Neural cell (in vitro differentiated cells): ENCODE measurements at regions not wholly inside any gene's neighbourhood (a gene's known extent, or its start where the extent isn't known, plus 50 kb on each side); places are given as distances from the start of the nearest gene placed in this dataset.
A peak's percentile ranks its signal among the peaks of the same experiment; 100 is the strongest.

ENCODE experiments used
- H2AFZ ChIP-seq: fragments of 200-600, 300-800 bp; sonication (generic), shearing (Covaris generic); 2 replicates; pipeline ENCODE4 v1.6.0; 2014; ENCODE audit warnings: low read depth, mild to moderate bottlenecking, antibody characterized with exemption, low read length, moderate library complexity
- H3F3A ChIP-seq: fragments of 200-600 bp; shearing (Covaris generic); 2 replicates; pipeline ENCODE4 v1.6.1; 2016; ENCODE audit warnings: mild to moderate bottlenecking, moderate library complexity, mixed read lengths, antibody characterized with exemption, low read length; ENCODE audit not compliant: insufficient read depth, poor library complexity, severe bottlenecking
- H3K27ac ChIP-seq: fragments of 200-600, 300-800 bp; sonication (generic), shearing (Covaris generic); 2 replicates; pipeline ENCODE4 v1.5.1; 2014; ENCODE audit warnings: mild to moderate bottlenecking, low read length, moderate library complexity
- H3K27me3 ChIP-seq: fragments of 300-800, 200-600 bp; sonication (generic), shearing (Covaris generic); 2 replicates; pipeline ENCODE4 v1.6.0; 2014; ENCODE audit warnings: mild to moderate bottlenecking, low read depth, low read length, moderate library complexity; ENCODE audit not compliant: insufficient read depth
- H3K36me3 ChIP-seq: fragments of 300-800, 200-600 bp; sonication (generic), shearing (Covaris generic); 2 replicates; pipeline ENCODE4 v1.5.1; 2014; ENCODE audit warnings: mild to moderate bottlenecking, antibody characterized with exemption, low read length, moderate library complexity; ENCODE audit not compliant: insufficient read depth
- H3K4me2 ChIP-seq: fragments of 300-800, 200-600 bp; sonication (generic), shearing (Covaris generic); 2 replicates; pipeline ENCODE4 v1.6.0; 2014; ENCODE audit warnings: mild to moderate bottlenecking, low read length
- H3K4me3 ChIP-seq: fragments of 300-800, 200-600 bp; sonication (generic), shearing (Covaris generic); 2 replicates; pipeline ENCODE4 v1.5.1; 2014; ENCODE audit warnings: mild to moderate bottlenecking, low read length, moderate library complexity
- H3K79me2 ChIP-seq: fragments of 200-600 bp; shearing (Covaris generic); replicated peaks from 2 replicates; pipeline ENCODE4 v1.6.0; 2014; ENCODE audit warnings: mild to moderate bottlenecking, low read length, moderate library complexity; ENCODE audit not compliant: insufficient read depth
- H3K9ac ChIP-seq: fragments of 300-800, 200-600 bp; sonication (generic), shearing (Covaris generic); 2 replicates; pipeline ENCODE4 v1.6.1; 2016; ENCODE audit warnings: mild to moderate bottlenecking, low read length, mixed read lengths
- H3K9me2 ChIP-seq: fragments of 200-600 bp; shearing (Covaris generic); 2 replicates; pipeline ENCODE4 v1.6.1; 2016; ENCODE audit warnings: mild to moderate bottlenecking, low read length, mixed read lengths; ENCODE audit not compliant: insufficient read depth
- H3K9me3 ChIP-seq: fragments of 200-600, 300-800 bp; sonication (generic), shearing (Covaris generic); 2 replicates; pipeline ENCODE4 v1.6.1; 2016; ENCODE audit warnings: mild to moderate bottlenecking, mixed run types, low read length, moderate library complexity, mixed read lengths
- H4K20me1 ChIP-seq: fragments of 200-600 bp; shearing (Covaris generic); 2 replicates; pipeline ENCODE4 v1.6.1; 2016; ENCODE audit warnings: mild to moderate bottlenecking, mixed run types; ENCODE audit not compliant: insufficient read depth
- CTCF ChIP-seq: fragments of 450-650 bp; IDR thresholded peaks from 2 replicates; pipeline ENCODE4 v1.5.1; 2014; ENCODE audit warnings: antibody characterized with exemption, mild to moderate bottlenecking, moderate library complexity; ENCODE audit not compliant: poor library complexity, severe bottlenecking
- EP300 ChIP-seq: fragments of 450-650 bp; conservative IDR thresholded peaks from 2 replicates; pipeline ENCODE4 v1.6.1; 2014; ENCODE audit warnings: antibody characterized with exemption, mild to moderate bottlenecking, moderate library complexity; ENCODE audit not compliant: poor library complexity, severe bottlenecking
- EZH2 ChIP-seq: fragments of 200-600, 300-800 bp; shearing (Covaris generic), sonication (generic); IDR thresholded peaks from 2 replicates; pipeline ENCODE4 v1.6.1; 2014; ENCODE audit warnings: antibody characterized with exemption, low read length, borderline replicate concordance, mild to moderate bottlenecking; ENCODE audit not compliant: insufficient read depth, poor library complexity, severe bottlenecking
- MXI1 ChIP-seq: fragments of 450-650 bp; conservative IDR thresholded peaks from 2 replicates; pipeline ENCODE4 v1.6.1; 2014; ENCODE audit warnings: antibody characterized with exemption, mild to moderate bottlenecking; ENCODE audit not compliant: poor library complexity, severe bottlenecking
- POLR2AphosphoS5 ChIP-seq: IDR thresholded peaks from 2 replicates; pipeline ENCODE4 v1.6.1; 2012
- RAD21 ChIP-seq: fragments of 450-650 bp; conservative IDR thresholded peaks from 2 replicates; pipeline ENCODE4 v1.6.1; 2014; ENCODE audit warnings: antibody characterized with exemption, mild to moderate bottlenecking, moderate library complexity
- SMC3 ChIP-seq: fragments of 450-650 bp; conservative IDR thresholded peaks from 2 replicates; pipeline ENCODE4 v1.6.1; 2014; ENCODE audit warnings: antibody characterized with exemption, mild to moderate bottlenecking, moderate library complexity; ENCODE audit not compliant: poor library complexity
- TAF1 ChIP-seq: IDR thresholded peaks from 2 replicates; pipeline ENCODE4 v1.6.1; 2012; ENCODE audit warnings: low read depth
- TF ChIP-seq, protein P1 (sequence below): IDR thresholded peaks from 2 replicates; pipeline ENCODE4 v1.6.1; 2012; ENCODE audit warnings: borderline replicate concordance

DNA sequence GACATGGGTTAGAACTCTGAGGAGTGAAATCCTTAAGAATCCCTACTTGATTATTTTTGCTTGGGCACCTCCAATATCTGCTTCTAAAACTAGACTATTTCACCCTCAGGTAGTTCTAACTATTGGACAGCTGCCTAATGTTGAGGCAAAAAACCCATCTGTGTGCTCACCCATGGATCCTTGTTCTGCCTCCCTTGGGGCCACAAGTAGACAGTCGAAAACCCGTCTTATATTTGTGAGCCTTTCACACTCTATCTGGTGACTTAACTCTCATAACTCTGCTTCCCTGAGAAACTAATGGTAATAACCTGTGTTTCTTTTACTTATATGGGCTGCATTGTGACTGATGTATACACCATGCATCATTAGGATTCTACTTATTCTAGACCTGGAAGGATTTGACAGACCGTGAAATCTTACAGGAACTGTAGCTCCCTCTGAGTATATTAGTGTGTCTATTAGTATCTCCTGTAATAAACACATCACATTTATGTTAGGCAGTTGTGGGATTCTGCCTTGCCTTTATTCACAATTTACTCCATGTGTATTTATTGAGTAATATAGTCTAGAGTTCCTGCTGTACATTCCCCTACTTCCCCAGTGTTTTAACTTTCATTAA, 94.6 kb upstream of the SGCD start:
- TF ChIP-seq EP300 (peak; percentile 23), RAD21 (no peak), CTCF (no peak), EZH2 (no peak), TAF1 (no peak), MXI1 (no peak), POLR2AphosphoS5 (peak; percentile 54), SMC3 (no peak)
- TF ChIP-seq, protein P1, sequence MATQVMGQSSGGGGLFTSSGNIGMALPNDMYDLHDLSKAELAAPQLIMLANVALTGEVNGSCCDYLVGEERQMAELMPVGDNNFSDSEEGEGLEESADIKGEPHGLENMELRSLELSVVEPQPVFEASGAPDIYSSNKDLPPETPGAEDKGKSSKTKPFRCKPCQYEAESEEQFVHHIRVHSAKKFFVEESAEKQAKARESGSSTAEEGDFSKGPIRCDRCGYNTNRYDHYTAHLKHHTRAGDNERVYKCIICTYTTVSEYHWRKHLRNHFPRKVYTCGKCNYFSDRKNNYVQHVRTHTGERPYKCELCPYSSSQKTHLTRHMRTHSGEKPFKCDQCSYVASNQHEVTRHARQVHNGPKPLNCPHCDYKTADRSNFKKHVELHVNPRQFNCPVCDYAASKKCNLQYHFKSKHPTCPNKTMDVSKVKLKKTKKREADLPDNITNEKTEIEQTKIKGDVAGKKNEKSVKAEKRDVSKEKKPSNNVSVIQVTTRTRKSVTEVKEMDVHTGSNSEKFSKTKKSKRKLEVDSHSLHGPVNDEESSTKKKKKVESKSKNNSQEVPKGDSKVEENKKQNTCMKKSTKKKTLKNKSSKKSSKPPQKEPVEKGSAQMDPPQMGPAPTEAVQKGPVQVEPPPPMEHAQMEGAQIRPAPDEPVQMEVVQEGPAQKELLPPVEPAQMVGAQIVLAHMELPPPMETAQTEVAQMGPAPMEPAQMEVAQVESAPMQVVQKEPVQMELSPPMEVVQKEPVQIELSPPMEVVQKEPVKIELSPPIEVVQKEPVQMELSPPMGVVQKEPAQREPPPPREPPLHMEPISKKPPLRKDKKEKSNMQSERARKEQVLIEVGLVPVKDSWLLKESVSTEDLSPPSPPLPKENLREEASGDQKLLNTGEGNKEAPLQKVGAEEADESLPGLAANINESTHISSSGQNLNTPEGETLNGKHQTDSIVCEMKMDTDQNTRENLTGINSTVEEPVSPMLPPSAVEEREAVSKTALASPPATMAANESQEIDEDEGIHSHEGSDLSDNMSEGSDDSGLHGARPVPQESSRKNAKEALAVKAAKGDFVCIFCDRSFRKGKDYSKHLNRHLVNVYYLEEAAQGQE: peak; percentile 85
- Histone ChIP-seq H3F3A (no peaks in the 10 kb centered on the region), H3K36me3 (no peaks in the 10 kb centered on the region), H3K9ac (no peak overlapping the region), H3K27ac (no peak overlapping the region), H3K9me2 (no peaks in the 10 kb centered on the region), H3K9me3 (no peaks in the 10 kb centered on the region), H4K20me1 (no peaks in the 10 kb centered on the region), H3K4me3 (no peak overlapping the region), H3K79me2 (no peaks in the 10 kb centered on the region), H2AFZ (no peak overlapping the region), H3K4me2 (no peak overlapping the region), H3K27me3 (no peaks in the 10 kb centered on the region)

DNA sequence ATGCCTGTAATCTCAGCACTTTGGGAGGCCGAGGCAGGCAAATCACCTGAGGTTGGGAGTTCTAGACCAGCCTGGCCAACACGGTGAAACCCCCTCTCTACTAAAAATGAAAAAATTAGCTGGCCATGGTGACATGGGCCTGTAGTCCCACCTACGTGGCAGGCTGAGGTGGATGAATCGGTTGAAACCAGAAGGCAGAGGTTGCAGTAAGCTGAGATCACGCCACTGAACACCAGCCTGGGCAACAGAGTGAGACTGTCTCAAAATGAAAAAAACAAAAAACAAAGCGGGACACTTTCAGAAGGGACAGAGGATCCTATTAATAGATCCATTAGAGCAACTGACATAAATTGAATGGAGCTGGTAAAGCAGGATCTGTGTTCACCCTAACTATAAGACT, 89.6 kb upstream of the SGCD start:
- Histone ChIP-seq H3K9me3 (no peaks in the 10 kb centered on the region), H3K4me2 (no peak overlapping the region), H4K20me1 (no peaks in the 10 kb centered on the region), H3K9me2 (no peaks in the 10 kb centered on the region), H3K79me2 (no peaks in the 10 kb centered on the region), H2AFZ (no peak overlapping the region), H3F3A (no peaks in the 10 kb centered on the region), H3K27ac (no peak overlapping the region), H3K9ac (no peak overlapping the region), H3K36me3 (no peaks in the 10 kb centered on the region), H3K4me3 (no peak overlapping the region), H3K27me3 (no peaks in the 10 kb centered on the region)
- TF ChIP-seq, protein P1: no peak
- no peak for TF ChIP-seq RAD21
- no peak for TF ChIP-seq CTCF
- TF ChIP-seq TAF1: no peak
- TF ChIP-seq EZH2: no peak
- TF ChIP-seq EP300: no peak
- no peak for TF ChIP-seq POLR2AphosphoS5
- TF ChIP-seq SMC3: no peak
- no peak for TF ChIP-seq MXI1
